Left ventricle myocardium inferior (tissue), 1 donor: ENCODE measurements at regions not wholly inside any gene's neighbourhood (a gene's known extent, or its start where the extent isn't known, plus 50 kb on each side); places are given as distances from the start of the nearest gene placed in this dataset.

Experiments used
- DNase-seq: peaks from one replicate; pipeline ENCODE4 v3.0.0-alpha.2; 2020
- H3K27ac ChIP-seq: fragments of 200-600 bp; replicated peaks from 2 replicates; pipeline ENCODE4 v1.8.0; 2021
- H3K27me3 ChIP-seq: fragments of 200-600 bp; 2 replicates; pipeline ENCODE4 v1.8.0; 2021; ENCODE audit warnings: low read depth
- H3K36me3 ChIP-seq: fragments of 200-600 bp; 2 replicates; pipeline ENCODE4 v1.8.0; 2021
- H3K4me1 ChIP-seq: fragments of 200-600 bp; 2 replicates; pipeline ENCODE4 v1.8.0; 2021
- H3K4me3 ChIP-seq: fragments of 200-600 bp; 2 replicates; pipeline ENCODE4 v1.8.0; 2021; ENCODE audit warnings: mild to moderate bottlenecking, moderate library complexity
- H3K9me3 ChIP-seq: fragments of 200-600 bp; replicated peaks from 2 replicates; pipeline ENCODE4 v1.8.0; 2021
- CTCF ChIP-seq: fragments of 200-600 bp; IDR thresholded peaks from 2 replicates; pipeline ENCODE4 v1.8.0; 2021; ENCODE audit warnings: antibody characterized with exemption, mild to moderate bottlenecking, borderline replicate concordance
- intact Hi-C: fragments of 100-400 bp; cut with micrococcal nuclease; formaldehyde crosslinking; loops from one replicate; pipeline ENCODE4 v1.11.0; 2022
- donor health status: DM: no; HTN: yes; CAD: no; lungs with severe emphysema.

- intact Hi-C loops = no loop called here
- Histone ChIP-seq H3K27ac (no peak overlapping the region), H3K27me3 (peaks cover 17% of the 10 kb centered on the region), H3K9me3 (no peaks in the 10 kb centered on the region), H3K4me3 (no peak overlapping the region), H3K4me1 (no peaks in the 10 kb centered on the region), H3K36me3 (no peaks in the 10 kb centered on the region)
- no peak for DNase-seq
- TF ChIP-seq CTCF = no peak
These were observed 389.6 kb upstream of the PRKCQ start for GRCh38 chr10:6969659-6970058.

- no peaks in the 10 kb centered on the region for H3K9me3 ChIP-seq
- DNase-seq = no peak
- H3K4me1 ChIP-seq = no peaks in the 10 kb centered on the region
- no peak overlapping the region for H3K27ac ChIP-seq
- TF ChIP-seq CTCF = no peak
- intact Hi-C loops = no loop called here
- peaks cover 30% of the 10 kb centered on the region for H3K27me3 ChIP-seq
- H3K36me3 ChIP-seq = no peaks in the 10 kb centered on the region
- no peak overlapping the region for H3K4me3 ChIP-seq
These were observed 384.5 kb upstream of the PRKCQ start for GRCh38 chr10:6964543-6964942.

DNA sequence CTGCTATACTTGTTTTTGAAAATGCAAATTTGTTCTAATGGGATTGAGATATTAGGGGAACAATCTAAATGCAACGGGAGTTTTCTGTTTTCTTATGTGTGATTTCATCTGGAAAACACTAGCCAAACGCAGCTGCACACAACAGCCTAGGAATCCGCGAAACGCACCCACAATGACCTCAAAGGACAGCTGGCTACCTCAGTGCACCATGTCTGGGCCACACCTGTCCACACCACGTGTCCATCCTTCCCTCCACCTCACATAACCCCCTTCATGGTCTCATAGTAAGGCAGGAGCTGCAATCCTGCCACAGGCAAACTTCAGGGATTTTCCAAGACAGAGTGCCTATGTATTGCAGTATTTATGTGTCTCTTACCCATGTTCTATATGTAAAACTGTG, 382.5 kb upstream of the PRKCQ start:
- Histone ChIP-seq H3K27ac (no peak overlapping the region), H3K36me3 (no peaks in the 10 kb centered on the region), H3K9me3 (no peaks in the 10 kb centered on the region), H3K4me3 (no peak overlapping the region), H3K27me3 (peaks cover 30% of the 10 kb centered on the region), H3K4me1 (no peaks in the 10 kb centered on the region)
- TF ChIP-seq CTCF = no peak
- no peak for DNase-seq
- intact Hi-C loops = no loop called here

DNA sequence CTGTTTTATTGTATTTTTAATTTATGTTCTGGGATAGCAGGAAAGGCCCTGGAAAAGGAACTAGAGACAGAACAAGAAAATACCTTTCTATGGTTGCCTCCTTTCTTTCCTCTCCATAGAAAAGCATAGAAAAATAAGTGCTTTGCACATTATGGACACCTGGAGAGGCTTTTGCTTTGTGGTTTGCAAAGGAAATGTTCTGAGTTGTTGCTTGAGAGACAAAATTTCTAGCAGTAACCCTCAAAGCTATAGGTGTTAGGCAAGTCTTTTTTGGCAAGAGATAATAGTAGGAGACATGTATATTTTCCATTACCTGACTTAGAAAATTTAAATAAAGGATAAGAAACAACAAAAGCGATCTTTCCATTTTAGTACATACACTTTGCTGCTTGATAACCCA, 378.6 kb upstream of the PRKCQ start:
- no peak for DNase-seq
- Histone ChIP-seq H3K36me3 (no peaks in the 10 kb centered on the region), H3K9me3 (no peaks in the 10 kb centered on the region), H3K27me3 (peaks cover 10% of the 10 kb centered on the region), H3K27ac (no peak overlapping the region), H3K4me3 (no peak overlapping the region), H3K4me1 (no peaks in the 10 kb centered on the region)
- intact Hi-C loops = no loop called here
- TF ChIP-seq CTCF = no peak

GRCh38 chr10:6958254-6958653, 378.2 kb upstream of the PRKCQ start:
- H3K36me3 ChIP-seq = no peaks in the 10 kb centered on the region
- H3K27me3 ChIP-seq = peaks cover 10% of the 10 kb centered on the region
- no peak for TF ChIP-seq CTCF
- intact Hi-C loops = no loop called here
- no peak overlapping the region for H3K27ac ChIP-seq
- no peak overlapping the region for H3K4me3 ChIP-seq
- DNase-seq = no peak
- no peaks in the 10 kb centered on the region for H3K9me3 ChIP-seq
- no peaks in the 10 kb centered on the region for H3K4me1 ChIP-seq

DNA sequence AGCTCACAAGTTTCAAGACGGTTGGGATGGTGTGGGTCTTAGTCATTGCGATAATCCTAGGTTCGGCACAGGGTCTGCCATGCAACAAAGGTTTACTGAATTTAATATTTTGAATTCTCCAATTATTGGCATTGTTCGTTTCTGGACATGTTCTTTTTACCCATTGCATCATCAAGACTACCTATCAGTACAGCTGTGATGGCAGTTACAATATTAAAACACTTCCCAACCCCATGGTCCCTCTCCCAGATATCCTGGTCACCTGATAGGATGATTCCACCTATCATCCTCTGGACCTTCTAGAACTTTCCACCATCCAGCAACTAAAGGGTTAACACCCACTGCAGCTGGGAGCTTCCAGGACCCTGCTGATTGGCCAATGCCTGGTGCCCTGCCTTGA, 377.8 kb upstream of the PRKCQ start:
- no peak for DNase-seq
- intact Hi-C loops = no loop called here
- Histone ChIP-seq H3K9me3 (no peaks in the 10 kb centered on the region), H3K27ac (no peak overlapping the region), H3K36me3 (no peaks in the 10 kb centered on the region), H3K27me3 (peaks cover 10% of the 10 kb centered on the region), H3K4me1 (no peaks in the 10 kb centered on the region), H3K4me3 (no peak overlapping the region)
- no peak for TF ChIP-seq CTCF
